HCT116 (cell line): ENCODE measurements at regions not wholly inside any gene's neighbourhood (a gene's known extent, or its start where the extent isn't known, plus 50 kb on each side); places are given as distances from the start of the nearest gene placed in this dataset.

Experiments
- YY1 ChIP-seq: IDR thresholded peaks from 2 replicates; pipeline ENCODE4 v1.6.1; 2011; ENCODE audit warnings: low read length, low read depth, moderate library complexity, mild to moderate bottlenecking; ENCODE audit not compliant: insufficient replicate concordance; ENCODE audit errors: extremely low read depth
- TF ChIP-seq, protein P1 (sequence below), 3 experiments: fragments of 200-600 bp in 1 of 3; sonication (generic) in 1 of 3; IDR thresholded peaks in 2 of 3; conservative IDR thresholded peaks in 1 of 3; 2 replicates each; pipeline ENCODE4 v1.5.1; 2012 to 2017; ENCODE audit warnings: low read depth in 2 of 3, low read length in 2 of 3, antibody characterized with exemption in 1 of 3, borderline replicate concordance in 1 of 3, control low read depth in 1 of 3, mild to moderate bottlenecking in 1 of 3, mixed read lengths in 1 of 3, mixed run types in 1 of 3, moderate library complexity in 1 of 3; ENCODE audit not compliant: insufficient read depth in 1 of 3

DNA sequence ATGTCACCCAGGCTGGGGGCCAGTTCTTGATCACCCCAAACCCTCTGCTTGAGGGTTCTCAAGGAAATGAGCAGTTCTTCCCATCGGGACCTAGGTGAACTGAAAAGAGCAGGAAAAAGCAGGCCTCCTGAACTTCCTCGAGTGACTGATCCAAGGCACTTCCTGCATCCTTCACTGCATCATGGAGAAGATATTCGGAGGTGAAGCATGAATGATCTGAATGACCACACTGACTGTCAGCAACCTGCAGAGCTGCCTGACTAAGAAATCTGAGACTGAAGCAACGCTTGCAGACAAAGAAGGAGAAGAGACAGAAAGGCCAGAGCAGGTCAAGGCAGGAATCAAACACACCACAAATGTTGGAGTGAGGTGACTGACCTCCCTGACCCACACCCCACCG lies 420.2 kb downstream of the AGTPBP1 start:
- TF ChIP-seq, protein P1, sequence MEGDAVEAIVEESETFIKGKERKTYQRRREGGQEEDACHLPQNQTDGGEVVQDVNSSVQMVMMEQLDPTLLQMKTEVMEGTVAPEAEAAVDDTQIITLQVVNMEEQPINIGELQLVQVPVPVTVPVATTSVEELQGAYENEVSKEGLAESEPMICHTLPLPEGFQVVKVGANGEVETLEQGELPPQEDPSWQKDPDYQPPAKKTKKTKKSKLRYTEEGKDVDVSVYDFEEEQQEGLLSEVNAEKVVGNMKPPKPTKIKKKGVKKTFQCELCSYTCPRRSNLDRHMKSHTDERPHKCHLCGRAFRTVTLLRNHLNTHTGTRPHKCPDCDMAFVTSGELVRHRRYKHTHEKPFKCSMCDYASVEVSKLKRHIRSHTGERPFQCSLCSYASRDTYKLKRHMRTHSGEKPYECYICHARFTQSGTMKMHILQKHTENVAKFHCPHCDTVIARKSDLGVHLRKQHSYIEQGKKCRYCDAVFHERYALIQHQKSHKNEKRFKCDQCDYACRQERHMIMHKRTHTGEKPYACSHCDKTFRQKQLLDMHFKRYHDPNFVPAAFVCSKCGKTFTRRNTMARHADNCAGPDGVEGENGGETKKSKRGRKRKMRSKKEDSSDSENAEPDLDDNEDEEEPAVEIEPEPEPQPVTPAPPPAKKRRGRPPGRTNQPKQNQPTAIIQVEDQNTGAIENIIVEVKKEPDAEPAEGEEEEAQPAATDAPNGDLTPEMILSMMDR (IDR thresholded peaks at IDR 0.05 in 2 of 3, conservative IDR thresholded peaks at IDR 0.05 in 1 of 3; ENCODE audit: borderline replicate concordance in 1 of 3, insufficient read depth in 1 of 3, low read depth in 2 of 3, low read length in 2 of 3) = no peak
- no peak for TF ChIP-seq YY1
